AG09319 (cell line): ENCODE measurements at regions not wholly inside any gene's neighbourhood (a gene's known extent, or its start where the extent isn't known, plus 50 kb on each side); places are given as distances from the start of the nearest gene placed in this dataset.

Experiments
- DNase-seq: peaks from one replicate; pipeline ENCODE4 v3.0.0-alpha.2; 2010; ENCODE audit warnings: low read depth; ENCODE audit errors: extremely low read depth
- CTCF ChIP-seq: IDR thresholded peaks from 2 replicates; pipeline ENCODE4 v1.5.1; 2011; ENCODE audit warnings: low read depth, mild to moderate bottlenecking, inconsistent platforms, low read length, moderate library complexity

- TF ChIP-seq CTCF: no peak
Measured at GRCh38 chr7:156121956-156122355, 309.7 kb upstream of the SHH start.

GRCh38 chr7:156121434-156121833 lies 309.2 kb upstream of the SHH start:
- TF ChIP-seq CTCF: no peak
- no peak for DNase-seq

More at GRCh38 chr7:156121956-156122355, 309.7 kb upstream of the SHH start:
- no peak for DNase-seq

- no peak for TF ChIP-seq CTCF
Measured at GRCh38 chr7:156120552-156120951, 308.3 kb upstream of the SHH start.

GRCh38 chr7:156119771-156120170 lies 307.5 kb upstream of the SHH start:
- TF ChIP-seq CTCF: no peak
- no peak for DNase-seq

More at GRCh38 chr7:156120552-156120951, 308.3 kb upstream of the SHH start:
- no peak for DNase-seq

GRCh38 chr7:156118248-156118645 lies 306.0 kb upstream of the SHH start:
- DNase-seq: no peak
- no peak for TF ChIP-seq CTCF

- no peak for TF ChIP-seq CTCF
Measured at GRCh38 chr7:156117542-156118247, 305.4 kb upstream of the SHH start.

GRCh38 chr7:156116514-156117215 lies 304.4 kb upstream of the SHH start:
- DNase-seq: no peak
- TF ChIP-seq CTCF: no peak

More at GRCh38 chr7:156117542-156118247, 305.4 kb upstream of the SHH start:
- no peak for DNase-seq
